PFSK-1 (cell line): ENCODE measurements at regions not wholly inside any gene's neighbourhood (a gene's known extent, or its start where the extent isn't known, plus 50 kb on each side); places are given as distances from the start of the nearest gene placed in this dataset.

Experiments used
- FOXP2 ChIP-seq: optimal IDR thresholded peaks from 2 replicates; pipeline ENCODE3; 2011; ENCODE audit warnings: borderline replicate concordance, control low read depth, inconsistent platforms; ENCODE audit not compliant: insufficient read depth; ENCODE audit errors: extremely low read length, extremely low read depth
- POLR2AphosphoS5 ChIP-seq: IDR thresholded peaks from 2 replicates; pipeline ENCODE4 v1.6.1; 2012; ENCODE audit warnings: low read depth, mild to moderate bottlenecking, control low read depth, low read length, moderate library complexity
- SIN3A ChIP-seq: IDR thresholded peaks from 2 replicates; pipeline ENCODE4 v1.6.1; 2012; ENCODE audit warnings: mild to moderate bottlenecking, low read length, moderate library complexity, borderline replicate concordance; ENCODE audit not compliant: insufficient read depth
- TAF1 ChIP-seq: IDR thresholded peaks from 2 replicates; pipeline ENCODE4 v1.6.1; 2012; ENCODE audit warnings: low read length, control low read depth, borderline replicate concordance; ENCODE audit not compliant: insufficient read depth
- TF ChIP-seq, protein P1 (sequence below), 2 experiments: IDR thresholded peaks; 2 replicates each; pipeline versions ENCODE4 v1.6.1 to v1.8.0; 2011 to 2012; ENCODE audit warnings: low read depth in 2 of 2, low read length in 2 of 2, control low read depth in 1 of 2, inconsistent platforms in 1 of 2, mild to moderate bottlenecking in 1 of 2, moderate library complexity in 1 of 2; ENCODE audit not compliant: insufficient read depth in 1 of 2

DNA sequence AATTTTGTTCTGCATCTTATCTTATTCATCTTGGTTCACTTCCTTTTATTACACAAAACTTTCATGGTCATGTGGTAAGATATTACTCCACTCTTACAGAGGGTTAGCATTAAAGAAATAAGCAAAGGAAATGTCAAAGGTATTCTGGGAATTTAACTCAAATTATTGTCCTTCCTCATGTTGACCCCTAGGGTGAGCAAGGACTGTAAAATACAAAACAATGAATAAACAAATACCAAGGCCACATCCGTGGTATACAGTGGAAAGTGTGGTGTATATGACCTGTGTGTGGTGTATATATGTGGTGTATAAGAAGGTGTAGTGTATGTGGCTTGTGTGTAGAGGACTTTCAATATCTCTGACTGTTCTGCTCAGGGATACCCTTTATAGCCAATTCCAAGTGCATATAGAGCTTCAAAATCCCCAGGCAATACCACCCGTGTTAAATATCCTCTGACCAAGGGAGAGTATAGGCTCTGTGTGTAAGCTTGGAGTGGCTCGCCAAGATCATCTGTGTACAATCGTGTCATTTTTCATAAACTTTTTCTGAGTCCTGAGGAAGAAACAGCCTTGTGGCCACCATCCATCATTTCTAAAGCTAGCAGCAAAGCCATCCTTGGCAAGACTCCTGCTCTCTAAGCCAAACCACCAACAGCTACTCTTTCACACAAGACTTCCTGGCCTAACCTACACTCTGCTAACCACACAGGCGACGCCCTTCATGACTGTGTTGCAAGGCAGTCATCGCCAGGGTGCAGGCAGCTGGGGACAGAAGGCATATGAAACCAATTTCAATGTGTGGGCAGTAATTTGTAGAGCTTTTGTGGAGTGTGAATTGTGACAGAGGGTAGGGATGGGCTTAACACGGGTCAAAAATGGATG, 548.0 kb downstream of the ETS1 start:
- no peak for TF ChIP-seq SIN3A
- TF ChIP-seq POLR2AphosphoS5 = no peak; the same call in 1 of the 2 replicates
- no peak for TF ChIP-seq TAF1
- TF ChIP-seq, protein P1, sequence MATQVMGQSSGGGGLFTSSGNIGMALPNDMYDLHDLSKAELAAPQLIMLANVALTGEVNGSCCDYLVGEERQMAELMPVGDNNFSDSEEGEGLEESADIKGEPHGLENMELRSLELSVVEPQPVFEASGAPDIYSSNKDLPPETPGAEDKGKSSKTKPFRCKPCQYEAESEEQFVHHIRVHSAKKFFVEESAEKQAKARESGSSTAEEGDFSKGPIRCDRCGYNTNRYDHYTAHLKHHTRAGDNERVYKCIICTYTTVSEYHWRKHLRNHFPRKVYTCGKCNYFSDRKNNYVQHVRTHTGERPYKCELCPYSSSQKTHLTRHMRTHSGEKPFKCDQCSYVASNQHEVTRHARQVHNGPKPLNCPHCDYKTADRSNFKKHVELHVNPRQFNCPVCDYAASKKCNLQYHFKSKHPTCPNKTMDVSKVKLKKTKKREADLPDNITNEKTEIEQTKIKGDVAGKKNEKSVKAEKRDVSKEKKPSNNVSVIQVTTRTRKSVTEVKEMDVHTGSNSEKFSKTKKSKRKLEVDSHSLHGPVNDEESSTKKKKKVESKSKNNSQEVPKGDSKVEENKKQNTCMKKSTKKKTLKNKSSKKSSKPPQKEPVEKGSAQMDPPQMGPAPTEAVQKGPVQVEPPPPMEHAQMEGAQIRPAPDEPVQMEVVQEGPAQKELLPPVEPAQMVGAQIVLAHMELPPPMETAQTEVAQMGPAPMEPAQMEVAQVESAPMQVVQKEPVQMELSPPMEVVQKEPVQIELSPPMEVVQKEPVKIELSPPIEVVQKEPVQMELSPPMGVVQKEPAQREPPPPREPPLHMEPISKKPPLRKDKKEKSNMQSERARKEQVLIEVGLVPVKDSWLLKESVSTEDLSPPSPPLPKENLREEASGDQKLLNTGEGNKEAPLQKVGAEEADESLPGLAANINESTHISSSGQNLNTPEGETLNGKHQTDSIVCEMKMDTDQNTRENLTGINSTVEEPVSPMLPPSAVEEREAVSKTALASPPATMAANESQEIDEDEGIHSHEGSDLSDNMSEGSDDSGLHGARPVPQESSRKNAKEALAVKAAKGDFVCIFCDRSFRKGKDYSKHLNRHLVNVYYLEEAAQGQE (IDR thresholded peaks at IDR 0.05; ENCODE audit: insufficient read depth in 1 of 2, low read depth in 2 of 2, low read length in 2 of 2) = no peak
- no peak for TF ChIP-seq FOXP2

DNA sequence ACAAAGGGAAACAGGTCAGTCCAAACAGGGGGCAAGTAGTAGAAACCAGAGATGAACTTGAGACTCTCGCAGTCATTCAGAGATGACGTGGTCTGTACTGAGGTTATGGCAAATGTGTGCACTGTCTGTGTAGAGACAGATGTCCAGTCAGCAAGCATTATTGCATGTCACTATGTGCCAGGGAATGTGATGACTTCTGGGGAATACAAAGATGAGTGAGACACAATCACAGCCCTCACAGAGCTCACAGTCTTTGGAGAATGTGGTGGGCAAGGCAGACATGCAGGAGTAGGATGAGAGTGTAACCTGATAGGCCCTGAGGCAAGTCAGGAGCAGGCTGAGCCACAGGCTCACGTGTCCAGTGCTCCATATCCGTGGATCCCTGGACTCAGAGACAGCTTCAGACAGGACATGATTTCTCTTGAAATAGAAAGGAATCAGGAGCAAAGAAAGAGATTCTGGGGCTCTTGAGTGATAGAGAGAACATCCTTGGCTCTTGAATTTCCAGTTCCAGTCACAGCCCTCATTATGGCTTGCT, 550.7 kb downstream of the ETS1 start:
- TF ChIP-seq FOXP2 (no peak), SIN3A (no peak), TAF1 (no peak), POLR2AphosphoS5 (no peak)
- TF ChIP-seq, protein P1 (IDR thresholded peaks at IDR 0.05; ENCODE audit: insufficient read depth in 1 of 2, low read depth in 2 of 2, low read length in 2 of 2) = no peak

DNA sequence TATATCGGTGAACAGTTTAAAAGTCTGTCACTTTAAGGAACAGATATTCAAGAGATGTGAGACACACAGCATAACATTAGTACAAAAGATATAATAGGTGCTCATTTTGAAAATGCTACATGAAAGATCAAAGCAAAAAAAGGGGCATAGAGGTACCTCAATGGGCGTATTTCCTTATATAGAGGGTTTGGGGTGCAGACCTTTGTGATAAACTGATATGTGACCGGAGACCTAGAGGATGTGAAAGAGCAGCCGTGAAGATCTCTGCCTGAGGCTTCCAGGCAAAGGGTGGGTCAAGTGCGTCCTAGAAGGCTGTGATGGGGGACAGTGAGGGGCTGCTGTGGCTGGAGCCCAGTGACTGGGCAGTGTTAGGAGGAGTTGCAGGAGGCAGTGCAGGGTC, 551.4 kb downstream of the ETS1 start:
- no peak for TF ChIP-seq POLR2AphosphoS5
- no peak for TF ChIP-seq FOXP2
- TF ChIP-seq, protein P1 (IDR thresholded peaks at IDR 0.05; ENCODE audit: insufficient read depth in 1 of 2, low read depth in 2 of 2, low read length in 2 of 2) = no peak
- no peak for TF ChIP-seq SIN3A
- TF ChIP-seq TAF1 = no peak

DNA sequence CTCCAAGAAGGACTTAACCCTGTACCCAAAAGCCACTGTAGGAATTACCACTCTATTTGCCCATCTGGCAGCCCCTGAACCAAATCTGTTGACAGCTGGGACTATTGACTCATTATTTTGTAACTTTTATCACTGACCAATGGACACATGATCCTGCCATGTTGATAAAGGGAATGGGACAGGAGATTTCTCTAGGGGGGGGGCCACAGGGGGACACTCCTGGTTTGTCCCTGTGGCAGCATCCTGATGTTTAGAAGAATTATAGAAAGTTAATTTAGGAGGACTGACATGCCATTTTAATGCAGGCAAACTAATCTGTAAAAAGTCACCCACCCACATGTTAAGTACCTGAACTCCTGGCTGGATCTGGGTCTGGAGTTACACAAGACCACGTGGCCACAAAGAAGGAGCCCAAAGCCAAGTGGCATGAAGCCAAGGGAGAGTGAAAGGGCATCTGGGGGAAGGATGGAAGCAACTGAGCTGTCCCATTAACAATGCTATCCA, 558.1 kb downstream of the ETS1 start:
- TF ChIP-seq, protein P1 (IDR thresholded peaks at IDR 0.05; ENCODE audit: insufficient read depth in 1 of 2, low read depth in 2 of 2, low read length in 2 of 2) = no peak
- TF ChIP-seq FOXP2 (no peak), POLR2AphosphoS5 (no peak), SIN3A (no peak), TAF1 (no peak)
